GDM1 (cell line): ENCODE measurements at regions not wholly inside any gene's neighbourhood (a gene's known extent, or its start where the extent isn't known, plus 50 kb on each side); places are given as distances from the start of the nearest gene placed in this dataset.

Source experiments
- DNase-seq: peaks from one replicate; lab custom pipeline; 2025; lab: John Stamatoyannopoulos, UW

GRCh38 chr9:108351571-108351970, 504.2 kb downstream of the ACTL7B start:
- DNase-seq = no peak

GRCh38 chr9:108347463-108348188, 508.2 kb downstream of the ACTL7B start:
- DNase-seq = no peak

- DNase-seq = no peak
Measured at GRCh38 chr9:108345826-108346225, 510.0 kb downstream of the ACTL7B start.

GRCh38 chr9:108339251-108339650, 516.5 kb downstream of the ACTL7B start:
- no peak for DNase-seq

GRCh38 chr9:108336575-108336974, 519.2 kb downstream of the ACTL7B start:
- DNase-seq = no peak

- no peak for DNase-seq
Measured at GRCh38 chr9:108333530-108333983, 522.2 kb downstream of the ACTL7B start.

GRCh38 chr9:108331596-108331995, 524.2 kb downstream of the ACTL7B start:
- DNase-seq = no peak

- no peak for DNase-seq
Measured at GRCh38 chr9:108325406-108325805, 530.4 kb downstream of the ACTL7B start.

- no peak for DNase-seq
Measured at GRCh38 chr9:108323615-108324014, 532.2 kb downstream of the ACTL7B start.

- DNase-seq = no peak
Measured at GRCh38 chr9:108322326-108323098, 533.3 kb downstream of the ACTL7B start.

GRCh38 chr9:108316630-108317029, 539.2 kb downstream of the ACTL7B start:
- DNase-seq = no peak

- DNase-seq = no peak
Measured at GRCh38 chr9:108316066-108316465, 539.7 kb downstream of the ACTL7B start.

- DNase-seq = no peak
Measured at GRCh38 chr9:108311745-108312144, 544.0 kb downstream of the ACTL7B start.

- DNase-seq = no peak
Measured at GRCh38 chr9:108310202-108310601, 545.6 kb downstream of the ACTL7B start.

GRCh38 chr9:108300306-108301287, 555.2 kb downstream of the ACTL7B start:
- DNase-seq = no peak

- no peak for DNase-seq
Measured at GRCh38 chr9:108297073-108297472, 558.7 kb downstream of the ACTL7B start.

GRCh38 chr9:108296056-108296455, 559.7 kb downstream of the ACTL7B start:
- DNase-seq = no peak

- no peak for DNase-seq
Measured at GRCh38 chr9:108291586-108291932, 564.2 kb downstream of the ACTL7B start.

GRCh38 chr9:108290839-108291585, 564.8 kb downstream of the ACTL7B start:
- no peak for DNase-seq

- no peak for DNase-seq
Measured at GRCh38 chr9:108286638-108287206, 569.1 kb downstream of the ACTL7B start.

- no peak for DNase-seq
Measured at GRCh38 chr9:108283696-108284095, 572.1 kb downstream of the ACTL7B start.
